HG03521 (cell line): ENCODE measurements at regions not wholly inside any gene's neighbourhood (a gene's known extent, or its start where the extent isn't known, plus 50 kb on each side); places are given as distances from the start of the nearest gene placed in this dataset.

Source experiments
- ATAC-seq: cut with Tn5 transposase; IDR thresholded peaks from one replicate; pipeline ENCODE4 v1.9.1; 2021; ENCODE audit warnings: mild to moderate bottlenecking, moderate library complexity; ENCODE audit not compliant: unreplicated experiment

GRCh38 chr2:139201516-139201915, 421.3 kb upstream of the NXPH2 start:
- ATAC-seq = no peak

DNA sequence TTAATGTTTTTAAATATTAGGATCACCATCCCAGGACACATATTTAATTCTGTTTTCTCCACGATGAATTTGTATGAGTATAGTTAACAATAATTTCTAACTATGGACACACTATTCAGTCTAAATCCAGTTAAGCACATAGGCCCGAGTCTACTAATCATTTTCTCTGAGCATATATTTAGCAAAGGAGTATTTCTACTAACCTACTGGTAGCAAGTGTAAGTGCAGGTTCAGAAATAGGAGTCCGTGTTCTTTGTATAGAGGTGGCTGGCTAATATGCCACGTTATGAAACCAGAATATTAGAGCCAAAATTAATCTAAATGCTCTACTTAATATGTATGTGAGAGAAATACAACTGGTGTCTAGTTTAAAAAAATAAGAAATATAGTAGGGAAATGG, 416.6 kb upstream of the NXPH2 start:
- no peak for ATAC-seq

DNA sequence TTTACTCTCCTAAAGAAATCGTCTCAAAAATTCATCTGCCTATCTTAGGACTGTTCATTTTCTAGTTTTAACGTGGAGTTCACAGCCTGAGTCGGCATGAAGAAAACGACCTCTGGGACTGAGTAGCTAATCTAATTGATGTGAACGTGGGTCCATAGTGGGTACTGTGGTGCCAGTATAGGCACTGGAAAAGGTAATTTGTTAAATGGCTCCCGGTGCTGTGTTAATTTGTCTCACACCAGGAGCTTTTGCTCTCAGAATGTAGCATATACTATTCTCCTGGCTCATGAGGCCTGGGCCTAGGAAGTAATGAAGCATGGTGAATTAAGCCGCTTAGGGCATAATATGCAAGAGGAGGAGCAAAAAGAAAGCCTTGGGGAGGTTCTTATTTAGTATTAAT, 414.4 kb upstream of the NXPH2 start:
- ATAC-seq = no peak

- no peak for ATAC-seq
Measured at GRCh38 chr2:139177041-139177440, 396.9 kb upstream of the NXPH2 start.

GRCh38 chr2:139175510-139175909, 395.3 kb upstream of the NXPH2 start:
- ATAC-seq = no peak

- no peak for ATAC-seq
Measured at GRCh38 chr2:139170406-139170805, 390.2 kb upstream of the NXPH2 start.

GRCh38 chr2:139165601-139166000, 385.4 kb upstream of the NXPH2 start:
- ATAC-seq = no peak

DNA sequence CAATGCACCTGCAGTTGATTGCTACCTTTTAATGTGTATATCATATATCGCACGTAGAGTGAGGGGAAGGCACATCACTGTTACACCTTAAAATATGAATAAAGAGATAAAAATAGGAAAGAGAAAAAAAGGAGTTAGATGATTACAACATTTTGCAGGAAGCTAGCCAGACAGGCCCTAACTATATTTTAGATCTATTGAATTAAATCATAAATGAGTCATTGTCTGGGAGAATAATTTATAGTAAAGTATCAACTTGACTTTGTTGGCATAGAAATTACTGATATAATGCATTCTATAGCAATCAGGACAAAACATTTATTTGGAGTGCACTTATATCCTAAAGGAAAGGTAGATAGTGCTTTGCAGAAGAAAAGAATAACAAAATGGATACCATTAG, 384.9 kb upstream of the NXPH2 start:
- no peak for ATAC-seq

GRCh38 chr2:139162957-139163356, 382.8 kb upstream of the NXPH2 start:
- no peak for ATAC-seq

GRCh38 chr2:139162456-139162855, 382.3 kb upstream of the NXPH2 start:
- no peak for ATAC-seq

DNA sequence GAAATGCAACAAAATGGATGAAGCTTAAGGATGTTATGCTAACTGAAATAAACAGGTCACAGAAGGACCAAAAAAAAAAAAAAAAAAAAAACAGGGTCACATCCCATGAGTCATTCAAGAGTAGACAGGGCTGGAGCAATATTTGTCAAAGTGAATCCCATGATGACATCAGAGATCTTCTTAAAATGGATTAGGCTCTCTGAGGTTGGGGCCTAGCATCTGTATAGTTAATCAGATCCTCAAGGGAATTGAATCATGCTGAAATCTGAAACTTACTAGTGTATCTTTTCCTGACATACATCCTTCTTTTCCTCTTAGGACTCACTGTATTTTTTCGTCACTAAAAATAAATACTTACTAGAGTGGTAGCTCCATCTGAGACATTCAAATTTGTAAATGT, 380.6 kb upstream of the NXPH2 start:
- no peak for ATAC-seq

DNA sequence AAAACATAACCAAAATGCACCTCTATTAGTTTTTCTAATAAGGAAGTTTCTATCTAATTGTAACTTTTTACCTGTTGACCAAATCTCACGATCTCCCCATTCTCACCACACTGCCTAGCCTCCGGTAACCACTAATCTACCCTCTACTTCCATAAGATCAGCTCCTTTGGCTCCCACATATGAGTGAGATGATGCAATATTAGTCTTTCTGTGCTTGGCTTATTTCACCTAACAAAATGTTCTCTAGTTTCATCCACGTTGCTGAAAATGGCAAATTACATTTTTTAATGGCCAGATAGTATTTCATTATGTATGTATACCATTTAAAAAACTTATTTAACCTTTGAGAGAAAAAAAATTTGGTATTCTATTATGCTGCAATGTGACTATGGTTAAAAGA, 379.0 kb upstream of the NXPH2 start:
- ATAC-seq = no peak

- no peak for ATAC-seq
Measured at GRCh38 chr2:139156730-139157129, 376.5 kb upstream of the NXPH2 start.

DNA sequence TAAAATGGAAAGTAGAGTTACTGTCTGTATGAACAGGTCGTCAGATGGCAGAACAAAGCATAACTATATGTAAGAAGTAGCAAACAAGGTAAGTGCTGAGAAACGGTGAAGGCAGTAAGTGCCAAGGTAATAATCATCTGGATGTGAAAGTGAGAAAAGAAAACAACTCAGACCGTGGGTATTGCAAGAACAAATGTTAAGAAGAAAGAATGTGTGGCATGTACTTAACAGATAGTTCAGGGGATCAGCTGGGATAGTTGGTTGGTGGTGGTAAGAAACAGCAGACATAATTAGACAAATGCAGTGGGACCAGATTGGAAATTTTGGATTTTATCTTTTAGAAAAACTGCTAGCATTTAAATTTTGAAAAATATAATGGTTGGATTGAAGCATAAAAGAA, 375.8 kb upstream of the NXPH2 start:
- ATAC-seq = no peak

- no peak for ATAC-seq
Measured at GRCh38 chr2:139142252-139142880, 362.2 kb upstream of the NXPH2 start.

DNA sequence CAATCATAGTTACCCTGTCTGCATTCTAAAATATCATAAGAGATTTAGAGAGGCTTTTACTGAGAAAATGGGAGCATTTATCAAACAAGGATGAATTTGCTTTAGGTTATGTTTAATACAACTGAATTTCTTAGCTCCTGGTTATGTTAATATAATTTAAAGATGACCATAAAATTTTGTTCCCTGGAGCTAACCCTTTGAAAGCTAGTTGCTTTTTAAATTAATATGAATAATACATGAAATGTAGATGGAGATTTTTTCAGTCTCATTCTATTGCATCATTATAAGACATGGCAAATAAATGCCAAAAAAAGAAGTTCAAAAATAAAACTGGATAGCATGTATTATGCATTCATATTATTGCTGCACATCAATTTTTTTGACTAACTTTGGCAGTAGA, 344.1 kb upstream of the NXPH2 start:
- no peak for ATAC-seq

GRCh38 chr2:139123795-139124194, 343.6 kb upstream of the NXPH2 start:
- ATAC-seq = no peak

GRCh38 chr2:139122711-139123158, 342.5 kb upstream of the NXPH2 start:
- no peak for ATAC-seq

- ATAC-seq = no peak
Measured at GRCh38 chr2:139099721-139100120, 319.5 kb upstream of the NXPH2 start.

GRCh38 chr2:139098961-139099360, 318.8 kb upstream of the NXPH2 start:
- ATAC-seq = no peak

DNA sequence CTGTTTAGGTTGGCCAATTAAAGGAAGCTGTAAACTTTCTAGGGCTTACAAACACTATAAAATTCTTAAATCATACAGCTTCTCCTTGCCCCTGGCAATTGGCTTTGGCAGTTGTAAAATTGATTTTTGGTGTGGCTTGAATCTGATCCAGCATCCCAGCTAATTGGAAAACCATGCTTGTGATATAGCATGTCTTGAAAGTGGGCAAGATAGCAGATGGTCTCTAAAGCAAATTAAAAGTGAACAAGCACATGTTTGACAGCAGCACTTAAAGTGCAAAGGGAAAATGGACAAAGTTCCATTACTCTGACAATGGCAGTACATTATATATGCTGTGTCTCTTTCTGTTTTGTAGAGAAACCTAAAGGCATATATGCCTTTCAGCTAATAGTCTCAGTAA, 302.9 kb upstream of the NXPH2 start:
- no peak for ATAC-seq

- ATAC-seq = no peak
Measured at GRCh38 chr2:139080244-139080643, 300.1 kb upstream of the NXPH2 start.

GRCh38 chr2:139079311-139079710, 299.1 kb upstream of the NXPH2 start:
- ATAC-seq = no peak
